GM12878 (cell line): ENCODE measurements at regions not wholly inside any gene's neighbourhood (a gene's known extent, or its start where the extent isn't known, plus 50 kb on each side); places are given as distances from the start of the nearest gene placed in this dataset.

Experiments
- ATAC-seq: fragments of 200-7000 bp; cut with Tn5 transposase; 3 replicates; pipeline ENCODE4 v1.9.1; 2020; ENCODE audit warnings: mild to moderate bottlenecking, moderate library complexity
- BruUV-seq: library from RNA; stranded (reverse); fragments of 400-500 nt; replicated peaks from 2 replicates; lab custom pipeline; 2021; lab: Mats Ljungman, UMichigan
- CTCF ChIA-PET: fragments of 300-600 bp; sonication (Branson Sonifier 250); formaldehyde crosslinking; extraction: SDS; loops from one replicate; lab custom pipeline; 2021; ENCODE audit warnings: inconsistent platforms; lab: Yijun Ruan, JAX
- POLR2A ChIA-PET: fragments of 350-600 bp; formaldehyde crosslinking; extraction: SDS; loops from one replicate; lab custom pipeline; 2021; ENCODE audit warnings: inconsistent platforms; lab: Charles Lee
- RAD21 ChIA-PET: fragments of 300-600 bp; sonication (Branson Sonifier 250); formaldehyde crosslinking; loops from one replicate; lab custom pipeline; 2023; ENCODE audit warnings: antibody characterized with exemption; ENCODE audit not compliant: unreplicated experiment; lab: Charles Lee
- SMC1A ChIA-PET: fragments of 300-600 bp; sonication (Branson Sonifier 250); formaldehyde crosslinking; loops from one replicate; lab custom pipeline; 2023; ENCODE audit not compliant: unreplicated experiment, uncharacterized antibody; lab: Charles Lee
- DNase-seq: peaks from one replicate; pipeline ENCODE4 v3.0.0-alpha.2; 2011; ENCODE audit warnings: low read depth, low spot score
- FAIRE-seq: peaks from 3 replicates; lab custom pipeline; 2011; peaks lifted over from hg19 to GRCh38; lab: Jason Lieb, UNC
- H2AFZ ChIP-seq: 2 replicates; pipeline ENCODE4 v1.6.0; 2011; ENCODE audit warnings: low read depth, low read length, control low read depth; ENCODE audit not compliant: control insufficient read depth
- H3K27ac ChIP-seq: 2 replicates; pipeline ENCODE4 v1.5.1; 2011; ENCODE audit warnings: control low read depth; ENCODE audit not compliant: control insufficient read depth, insufficient read depth
- H3K27me3 ChIP-seq, 2 experiments: replicated peaks in 1 of 2; 2 replicates each; pipeline versions ENCODE4 v1.6.0 to v1.6.1; 2011; ENCODE audit warnings: low read length in 1 of 2; ENCODE audit not compliant: control insufficient read depth in 2 of 2, insufficient read depth in 2 of 2
- H3K36me3 ChIP-seq, 2 experiments: 2 replicates each; pipeline ENCODE4 v1.5.1; 2011; ENCODE audit warnings: low read length in 1 of 2; ENCODE audit not compliant: control insufficient read depth in 2 of 2, insufficient read depth in 2 of 2
- H3K4me1 ChIP-seq: 2 replicates; pipeline ENCODE4 v1.6.1; 2011; ENCODE audit warnings: mild to moderate bottlenecking, low read length, moderate library complexity, mixed read lengths; ENCODE audit not compliant: control insufficient read depth, insufficient read depth
- H3K4me2 ChIP-seq: 2 replicates; pipeline ENCODE4 v1.6.0; 2011; ENCODE audit warnings: control low read depth; ENCODE audit not compliant: control insufficient read depth, insufficient read depth
- H3K4me3 ChIP-seq: fragments of 200-600 bp; sonication (generic); 2 replicates; pipeline ENCODE4 v1.5.1; 2016
- H3K79me2 ChIP-seq: 2 replicates; pipeline ENCODE4 v1.6.0; 2011; ENCODE audit warnings: low read length; ENCODE audit not compliant: control insufficient read depth, insufficient read depth
- H3K9ac ChIP-seq: 2 replicates; pipeline ENCODE4 v1.8.0; 2011; ENCODE audit warnings: low read length, control low read depth, mixed read lengths; ENCODE audit not compliant: control insufficient read depth, insufficient read depth
- H3K9me3 ChIP-seq: replicated peaks from 3 replicates; pipeline ENCODE4 v1.5.1; 2011; ENCODE audit warnings: mild to moderate bottlenecking, low read length; ENCODE audit not compliant: control insufficient read depth, insufficient read depth
- H4K20me1 ChIP-seq: 2 replicates; pipeline ENCODE4 v1.6.0; 2011; ENCODE audit not compliant: control insufficient read depth, insufficient read depth
- CREB1 ChIP-seq: IDR thresholded peaks from 2 replicates; pipeline ENCODE4 v1.6.1; 2012; ENCODE audit warnings: low read depth, mild to moderate bottlenecking, inconsistent platforms
- ESRRA ChIP-seq: IDR thresholded peaks from 2 replicates; pipeline ENCODE4 v1.6.1; 2012; ENCODE audit warnings: mild to moderate bottlenecking, low read length, improper control_type of control experiment
- GABPA ChIP-seq: IDR thresholded peaks from 2 replicates; pipeline ENCODE4 v1.6.1; 2014; ENCODE audit warnings: antibody characterized with exemption, low read depth, mild to moderate bottlenecking, inconsistent platforms
- HDAC2 ChIP-seq: fragments of 200-600 bp; sonication (generic); IDR thresholded peaks from 2 replicates; pipeline ENCODE4 v1.6.1; 2017
- MTA2 ChIP-seq: fragments of 450-650 bp; IDR thresholded peaks from 2 replicates; pipeline ENCODE4 v1.6.1; 2016; ENCODE audit warnings: low read depth, mild to moderate bottlenecking, moderate library complexity
- MYC ChIP-seq: IDR thresholded peaks from 2 replicates; pipeline ENCODE4 v1.6.1; 2011; ENCODE audit warnings: mild to moderate bottlenecking, low read length, moderate library complexity, inconsistent platforms; ENCODE audit not compliant: insufficient read depth, insufficient replicate concordance, insufficient read length, severe bottlenecking
- NBN ChIP-seq: fragments of 450-650 bp; IDR thresholded peaks from 2 replicates; pipeline ENCODE4 v1.6.1; 2016
- RCOR1 ChIP-seq: conservative IDR thresholded peaks from 2 replicates; pipeline ENCODE4 v1.6.1; 2012; ENCODE audit warnings: low read depth, low read length, improper control_type of control experiment
- SMAD1 ChIP-seq: fragments of 450-650 bp; IDR thresholded peaks from 2 replicates; pipeline ENCODE4 v1.6.1; 2018; ENCODE audit warnings: mild to moderate bottlenecking, low read depth; ENCODE audit not compliant: partially characterized antibody
- YY1 ChIP-seq: IDR thresholded peaks from 2 replicates; pipeline ENCODE4 v1.6.1; 2011; ENCODE audit warnings: low read depth, mild to moderate bottlenecking, low read length
- ZBTB33 ChIP-seq: fragments of 450-650 bp; IDR thresholded peaks from 2 replicates; pipeline ENCODE4 v1.6.1; 2017; ENCODE audit warnings: mild to moderate bottlenecking
- ZNF217 ChIP-seq: fragments of 450-650 bp; IDR thresholded peaks from 2 replicates; pipeline ENCODE4 v1.6.1; 2017; ENCODE audit warnings: antibody characterized with exemption, mild to moderate bottlenecking
- ZNF687 ChIP-seq: fragments of 450-650 bp; IDR thresholded peaks from 2 replicates; pipeline ENCODE4 v1.6.1; 2017; ENCODE audit warnings: mild to moderate bottlenecking, moderate library complexity
- WGBS: methylation state at CpG from one replicate; pipeline ENCODE4 v1.1.6; 2016; ENCODE audit warnings: low lambda C conversion rate; ENCODE audit not compliant: insufficient replicate concordance, insufficient coverage; ENCODE audit errors: missing lambda C conversion rate; 5-methylcytosine and 5-hydroxymethylcytosine counted together
- in situ Hi-C: fragments of 300-500 bp; cut with MboI; formaldehyde crosslinking; loops from 9 replicates; pipeline ENCODE4 v1.14.3; 2018; ENCODE audit warnings: mixed read lengths
- intact Hi-C: fragments of 100-400 bp; cut with micrococcal nuclease; formaldehyde crosslinking; loops from one replicate; pipeline ENCODE4 v1.14.2; 2022; ENCODE audit not compliant: unreplicated experiment

- no peaks in the 10 kb centered on the region for H3K79me2 ChIP-seq
- no peaks in the 10 kb centered on the region; the same call in 1 of the 3 replicates for H3K9me3 ChIP-seq
- no peak overlapping the region for H2AFZ ChIP-seq
- no peak overlapping the region for H3K27ac ChIP-seq
- no peaks in the 10 kb centered on the region for H3K36me3 ChIP-seq
- no peak overlapping the region for H3K9ac ChIP-seq
- H3K27me3 ChIP-seq = no peaks in the 10 kb centered on the region
- no peak for TF ChIP-seq HDAC2
- no peak for TF ChIP-seq SMAD1
- TF ChIP-seq RCOR1 = no peak
- TF ChIP-seq GABPA = no peak
- no peak for TF ChIP-seq MTA2
- TF ChIP-seq ZNF217 = no peak
- TF ChIP-seq ESRRA = no peak
- no peak for TF ChIP-seq ZBTB33
- no peak for TF ChIP-seq ZNF687
- TF ChIP-seq MYC = no peak
- TF ChIP-seq YY1 = no peak
- no peak for TF ChIP-seq NBN
- TF ChIP-seq CREB1 = no peak
- H3K4me1 ChIP-seq = peaks cover 9% of the 10 kb centered on the region; the same call in 1 of the 2 replicates
- in situ Hi-C loops (no loop called here), intact Hi-C loops (no loop called here)
- ChIA-PET CTCF (interaction anchor here (1.3 kb wide), 1 partner anchor 99 kb away, joined by 4 read pairs; no protein-coding TSS in a partner anchor), SMC1A (no interaction called here), RAD21 (interaction anchor here (1.5 kb wide), 1 partner anchor 13 kb away, joined by 5 read pairs; no protein-coding TSS in a partner anchor), POLR2A (no interaction called here)
- no peaks in the 10 kb centered on the region for H4K20me1 ChIP-seq
- no peak overlapping the region for H3K4me2 ChIP-seq
- DNase-seq (no peak), FAIRE-seq (no peak), ATAC-seq (no peak)
- no TSS peak for BruUV-seq
- no peak overlapping the region for H3K4me3 ChIP-seq
- WGBS = 83% methylated on average over 27 of the region's 28 CpGs
These were observed 101.8 kb upstream of the CIBAR2 start for GRCh38 chr16:85213926-85214675.
